Frontal cortex (tissue), 3 donors: ENCODE measurements at regions not wholly inside any gene's neighbourhood (a gene's known extent, or its start where the extent isn't known, plus 50 kb on each side); places are given as distances from the start of the nearest gene placed in this dataset.

ENCODE experiments used
- DNase-seq, 2 donors: peaks; one replicate each; pipeline ENCODE4 v3.0.0; 2012; ENCODE audit warnings: low spot score in 2 of 2
- FAIRE-seq: peaks from 2 replicates; lab custom pipeline; 2012; peaks lifted over from hg19 to GRCh38; lab: Jason Lieb, UNC
- donor health status: control.
- donor health status: control.
- donor health status: control.

- FAIRE-seq = no peak
- DNase-seq = no peak
Measured at GRCh38 chr18:51864219-51864965, 475.6 kb upstream of the DCC start.

GRCh38 chr18:51865538-51865937, 474.5 kb upstream of the DCC start:
- no peak for FAIRE-seq

GRCh38 chr18:51867767-51868166, 472.2 kb upstream of the DCC start:
- no peak for FAIRE-seq
- DNase-seq = no peak

More at GRCh38 chr18:51865538-51865937, 474.5 kb upstream of the DCC start:
- no peak for DNase-seq

GRCh38 chr18:51878724-51879123, 461.3 kb upstream of the DCC start:
- FAIRE-seq (no peak), DNase-seq (no peak)

- FAIRE-seq (no peak), DNase-seq (no peak)
Measured at GRCh38 chr18:51879329-51879728, 460.7 kb upstream of the DCC start.

- FAIRE-seq (no peak), DNase-seq (no peak)
Measured at GRCh38 chr18:51881394-51881793, 458.6 kb upstream of the DCC start.

GRCh38 chr18:51884039-51884438, 456.0 kb upstream of the DCC start:
- FAIRE-seq = no peak
- no peak for DNase-seq

- DNase-seq (no peak), FAIRE-seq (no peak)
Measured at GRCh38 chr18:51890762-51891161, 449.2 kb upstream of the DCC start.

GRCh38 chr18:51891876-51892275, 448.1 kb upstream of the DCC start:
- no peak for DNase-seq
- FAIRE-seq = no peak

- FAIRE-seq (no peak), DNase-seq (no peak)
Measured at GRCh38 chr18:51897884-51898283, 442.1 kb upstream of the DCC start.

GRCh38 chr18:51907687-51908597, 432.1 kb upstream of the DCC start:
- no peak for FAIRE-seq
- DNase-seq = no peak

GRCh38 chr18:51908598-51908944, 431.4 kb upstream of the DCC start:
- FAIRE-seq = no peak
- no peak for DNase-seq

- FAIRE-seq = no peak
- DNase-seq = no peak
Measured at GRCh38 chr18:51911584-51911983, 428.4 kb upstream of the DCC start.

- DNase-seq = no peak
- no peak for FAIRE-seq
Measured at GRCh38 chr18:51912381-51912780, 427.6 kb upstream of the DCC start.

GRCh38 chr18:51915176-51915575, 424.8 kb upstream of the DCC start:
- FAIRE-seq (no peak), DNase-seq (no peak)

GRCh38 chr18:51921862-51922261, 418.1 kb upstream of the DCC start:
- no peak for FAIRE-seq
- no peak for DNase-seq

- FAIRE-seq (no peak), DNase-seq (no peak)
Measured at GRCh38 chr18:51933903-51934302, 406.1 kb upstream of the DCC start.

GRCh38 chr18:51936115-51936514, 403.9 kb upstream of the DCC start:
- FAIRE-seq = no peak
- no peak for DNase-seq

GRCh38 chr18:51941999-51942398, 398.0 kb upstream of the DCC start:
- FAIRE-seq (no peak), DNase-seq (no peak)

- FAIRE-seq (no peak), DNase-seq (no peak)
Measured at GRCh38 chr18:51943281-51943680, 396.7 kb upstream of the DCC start.

- no peak for DNase-seq
- FAIRE-seq = no peak
Measured at GRCh38 chr18:51946946-51947345, 393.1 kb upstream of the DCC start.
